ENCODE measurements at regions not wholly inside any gene's neighbourhood (a gene's known extent, or its start where the extent isn't known, plus 50 kb on each side); places are given as distances from the start of the nearest gene placed in this dataset.

DNA sequence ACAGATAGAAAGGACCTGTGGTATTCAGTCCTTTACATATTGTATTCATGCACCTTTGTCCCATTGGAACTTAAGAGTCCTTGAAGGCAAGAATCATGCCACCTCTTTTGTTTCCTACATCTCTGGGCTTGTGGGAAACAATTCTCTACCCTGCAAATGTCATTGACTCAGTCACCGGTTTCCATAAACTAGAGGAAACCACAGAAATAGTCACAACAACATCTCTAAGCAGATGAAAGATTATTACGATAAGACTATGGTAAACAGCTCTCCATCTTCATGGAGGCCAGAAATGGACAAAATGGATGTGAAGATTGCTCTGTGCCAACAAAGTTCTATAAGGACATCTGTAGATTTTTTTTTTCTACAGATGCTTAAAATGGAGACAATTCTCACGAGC lies 165.5 kb downstream of the PIK3R1 start:
- H4K20me1 ChIP-seq (ENCODE audit: control insufficient read depth, insufficient read depth, low read depth, low read length), result no peaks in the 10 kb centered on the region
- peaks cover 3% of the 10 kb centered on the region; the same call in 1 of the 2 replicates for H3K9me3 ChIP-seq (ENCODE audit: control insufficient read depth, insufficient read depth, low read length)
- no peaks in the 10 kb centered on the region for H3F3A ChIP-seq (ENCODE audit: control insufficient read depth, insufficient read depth)
- H3K79me2 ChIP-seq (ENCODE audit: control insufficient read depth, low read length), result no peaks in the 10 kb centered on the region
- TF ChIP-seq, protein P1, sequence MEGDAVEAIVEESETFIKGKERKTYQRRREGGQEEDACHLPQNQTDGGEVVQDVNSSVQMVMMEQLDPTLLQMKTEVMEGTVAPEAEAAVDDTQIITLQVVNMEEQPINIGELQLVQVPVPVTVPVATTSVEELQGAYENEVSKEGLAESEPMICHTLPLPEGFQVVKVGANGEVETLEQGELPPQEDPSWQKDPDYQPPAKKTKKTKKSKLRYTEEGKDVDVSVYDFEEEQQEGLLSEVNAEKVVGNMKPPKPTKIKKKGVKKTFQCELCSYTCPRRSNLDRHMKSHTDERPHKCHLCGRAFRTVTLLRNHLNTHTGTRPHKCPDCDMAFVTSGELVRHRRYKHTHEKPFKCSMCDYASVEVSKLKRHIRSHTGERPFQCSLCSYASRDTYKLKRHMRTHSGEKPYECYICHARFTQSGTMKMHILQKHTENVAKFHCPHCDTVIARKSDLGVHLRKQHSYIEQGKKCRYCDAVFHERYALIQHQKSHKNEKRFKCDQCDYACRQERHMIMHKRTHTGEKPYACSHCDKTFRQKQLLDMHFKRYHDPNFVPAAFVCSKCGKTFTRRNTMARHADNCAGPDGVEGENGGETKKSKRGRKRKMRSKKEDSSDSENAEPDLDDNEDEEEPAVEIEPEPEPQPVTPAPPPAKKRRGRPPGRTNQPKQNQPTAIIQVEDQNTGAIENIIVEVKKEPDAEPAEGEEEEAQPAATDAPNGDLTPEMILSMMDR (IDR thresholded peaks at IDR 0.05; ENCODE audit: low read depth, low read length, poor library complexity, severe bottlenecking), result no peak
- TF ChIP-seq EZH2phosphoT487 (IDR thresholded peaks at IDR 0.05; ENCODE audit: borderline replicate concordance, low read length), result no peak
- H3K4me1 ChIP-seq (ENCODE audit: control insufficient read depth, low read length), result peaks cover 10% of the 10 kb centered on the region
- no peak overlapping the region for H3K27ac ChIP-seq (ENCODE audit: low read depth, low read length)
- no peak overlapping the region for H3K4me2 ChIP-seq (ENCODE audit: low read length)
- H3K9me2 ChIP-seq (replicated peaks; ENCODE audit: control insufficient read depth, low read length), result no peaks in the 10 kb centered on the region
- H3K36me3 ChIP-seq (ENCODE audit: control insufficient read depth, low read length), result no peaks in the 10 kb centered on the region
- no peak overlapping the region for H3K4me3 ChIP-seq (ENCODE audit: low read length)
- no peaks in the 10 kb centered on the region for H3K27me3 ChIP-seq (ENCODE audit: control insufficient read depth, low read length)

DNA sequence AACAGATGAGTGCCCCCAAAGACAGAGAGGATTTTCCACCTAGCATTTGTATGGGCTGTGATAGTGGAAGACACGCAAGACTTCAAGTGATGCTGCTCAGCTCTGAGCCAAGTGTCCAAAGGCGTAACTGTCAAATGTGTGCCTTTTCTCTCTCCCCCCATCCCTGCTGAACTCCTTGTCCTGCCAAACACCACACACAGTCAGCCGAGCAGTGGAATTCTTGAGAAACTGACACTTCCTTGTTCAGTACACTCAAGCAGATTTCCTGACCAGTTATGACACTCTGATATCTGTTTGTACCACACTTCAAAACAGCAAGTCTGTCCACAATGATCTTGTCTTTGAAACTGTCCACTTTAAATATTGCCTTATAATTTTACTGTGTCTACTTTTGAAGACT lies 166.4 kb downstream of the PIK3R1 start:
- H3K27ac ChIP-seq (ENCODE audit: low read depth, low read length), result no peak overlapping the region
- no peak for TF ChIP-seq EZH2phosphoT487 (IDR thresholded peaks at IDR 0.05; ENCODE audit: borderline replicate concordance, low read length)
- TF ChIP-seq, protein P1 (IDR thresholded peaks at IDR 0.05; ENCODE audit: low read depth, low read length, poor library complexity, severe bottlenecking), result no peak
- H3F3A ChIP-seq (ENCODE audit: control insufficient read depth, insufficient read depth), result no peaks in the 10 kb centered on the region
- H4K20me1 ChIP-seq (ENCODE audit: control insufficient read depth, insufficient read depth, low read depth, low read length), result no peaks in the 10 kb centered on the region
- H3K27me3 ChIP-seq (ENCODE audit: control insufficient read depth, low read length), result no peaks in the 10 kb centered on the region
- H3K36me3 ChIP-seq (ENCODE audit: control insufficient read depth, low read length), result no peaks in the 10 kb centered on the region
- H3K4me3 ChIP-seq (ENCODE audit: low read length), result no peak overlapping the region
- H3K9me2 ChIP-seq (replicated peaks; ENCODE audit: control insufficient read depth, low read length), result no peaks in the 10 kb centered on the region
- peaks cover 3% of the 10 kb centered on the region; the same call in 1 of the 2 replicates for H3K9me3 ChIP-seq (ENCODE audit: control insufficient read depth, insufficient read depth, low read length)
- H3K79me2 ChIP-seq (ENCODE audit: control insufficient read depth, low read length), result no peaks in the 10 kb centered on the region
- H3K4me2 ChIP-seq (ENCODE audit: low read length), result no peak overlapping the region
- peaks cover 10% of the 10 kb centered on the region for H3K4me1 ChIP-seq (ENCODE audit: control insufficient read depth, low read length)

- Histone ChIP-seq H3K27ac (ENCODE audit: low read depth, low read length) (no peak overlapping the region), H3K36me3 (ENCODE audit: control insufficient read depth, low read length) (no peaks in the 10 kb centered on the region), H3K4me3 (ENCODE audit: low read length) (no peak overlapping the region), H3K9me2 (replicated peaks; ENCODE audit: control insufficient read depth, low read length) (no peaks in the 10 kb centered on the region), H3K4me2 (ENCODE audit: low read length) (no peak overlapping the region), H3F3A (ENCODE audit: control insufficient read depth, insufficient read depth) (no peaks in the 10 kb centered on the region), H4K20me1 (ENCODE audit: control insufficient read depth, insufficient read depth, low read depth, low read length) (no peaks in the 10 kb centered on the region), H3K9me3 (ENCODE audit: control insufficient read depth, insufficient read depth, low read length) (peaks cover 3% of the 10 kb centered on the region; the same call in 1 of the 2 replicates), H3K4me1 (ENCODE audit: control insufficient read depth, low read length) (peaks cover 10% of the 10 kb centered on the region), H3K79me2 (ENCODE audit: control insufficient read depth, low read length) (no peaks in the 10 kb centered on the region), H3K27me3 (ENCODE audit: control insufficient read depth, low read length) (no peaks in the 10 kb centered on the region)
- TF ChIP-seq, protein P1 (IDR thresholded peaks at IDR 0.05; ENCODE audit: low read depth, low read length, poor library complexity, severe bottlenecking), result no peak
- TF ChIP-seq EZH2phosphoT487 (IDR thresholded peaks at IDR 0.05; ENCODE audit: borderline replicate concordance, low read length), result no peak
Measured at GRCh38 chr5:68382640-68383039, 167.1 kb downstream of the PIK3R1 start.

Measured in DOHH2 (cell line).